Fibroblast of lung (primary cell): ENCODE measurements at regions not wholly inside any gene's neighbourhood (a gene's known extent, or its start where the extent isn't known, plus 50 kb on each side); places are given as distances from the start of the nearest gene placed in this dataset.

Source experiments
- DNase-seq, 2 donors: peaks; one replicate each; pipeline versions ENCODE4 v3.0.0 to v3.0.0-alpha.2; 2010; ENCODE audit warnings: low read depth in 2 of 2
- H2AFZ ChIP-seq: 2 replicates; pipeline ENCODE4 v1.5.1; 2012; ENCODE audit warnings: low read length, control low read depth, inconsistent platforms
- H3K27ac ChIP-seq: 2 replicates; pipeline ENCODE4 v1.5.1; 2011; ENCODE audit warnings: low read length, control low read depth; ENCODE audit not compliant: insufficient read depth
- H3K27me3 ChIP-seq: 2 replicates; pipeline ENCODE4 v1.5.1; 2011; ENCODE audit warnings: mild to moderate bottlenecking, low read length; ENCODE audit not compliant: control insufficient read depth, insufficient read depth
- H3K36me3 ChIP-seq: 2 replicates; pipeline ENCODE4 v1.5.1; 2011; ENCODE audit warnings: low read length; ENCODE audit not compliant: control insufficient read depth, insufficient read depth
- H3K4me1 ChIP-seq: 2 replicates; pipeline ENCODE4 v1.5.1; 2011; ENCODE audit warnings: low read length; ENCODE audit not compliant: control insufficient read depth, insufficient read depth; ENCODE audit errors: extremely low read depth
- H3K4me2 ChIP-seq: 2 replicates; pipeline ENCODE4 v1.5.1; 2011; ENCODE audit warnings: low read length, control low read depth; ENCODE audit not compliant: insufficient read depth; ENCODE audit errors: extremely low read depth
- H3K4me3 ChIP-seq, 4 experiments: fragments of 200-600 bp in 1 of 4; sonication (generic) in 1 of 4; replicated peaks in 1 of 4; 2 replicates each; pipeline ENCODE4 v1.5.1; 2011 to 2016; ENCODE audit warnings: low read length in 4 of 4, low read depth in 3 of 4, mild to moderate bottlenecking in 3 of 4, control low read depth in 2 of 4, inconsistent platforms in 1 of 4, mixed read lengths in 1 of 4; ENCODE audit not compliant: insufficient read depth in 1 of 4; ENCODE audit errors: control extremely low read depth in 1 of 4
- H3K79me2 ChIP-seq: 2 replicates; pipeline ENCODE4 v1.5.1; 2012; ENCODE audit warnings: mild to moderate bottlenecking, low read length, inconsistent platforms; ENCODE audit not compliant: control insufficient read depth, insufficient read depth
- H3K9ac ChIP-seq: 2 replicates; pipeline ENCODE4 v1.5.1; 2011; ENCODE audit warnings: mild to moderate bottlenecking, low read length, control low read depth; ENCODE audit not compliant: insufficient read depth
- H3K9me3 ChIP-seq: 2 replicates; pipeline ENCODE4 v1.5.1; 2012; ENCODE audit warnings: low read depth, low read length; ENCODE audit not compliant: control insufficient read depth, insufficient read depth
- H4K20me1 ChIP-seq: 2 replicates; pipeline ENCODE4 v1.5.1; 2011; ENCODE audit warnings: low read length; ENCODE audit not compliant: control insufficient read depth, insufficient read depth; ENCODE audit errors: extremely low read depth
- EZH2 ChIP-seq: IDR thresholded peaks from 2 replicates; pipeline ENCODE4 v1.5.1; 2012; ENCODE audit warnings: low read length, control low read depth, mild to moderate bottlenecking; ENCODE audit errors: missing control alignments
- TF ChIP-seq, protein P1 (sequence below), 2 donors: IDR thresholded peaks in 1 of 2; conservative IDR thresholded peaks in 1 of 2; 1 replicate in 1 of 2; 2 replicates in 1 of 2; pipeline ENCODE4 v1.5.1; 2011 to 2012; ENCODE audit warnings: low read length in 2 of 2, control low read depth in 1 of 2, inconsistent platforms in 1 of 2, low read depth in 1 of 2, mild to moderate bottlenecking in 1 of 2

DNA sequence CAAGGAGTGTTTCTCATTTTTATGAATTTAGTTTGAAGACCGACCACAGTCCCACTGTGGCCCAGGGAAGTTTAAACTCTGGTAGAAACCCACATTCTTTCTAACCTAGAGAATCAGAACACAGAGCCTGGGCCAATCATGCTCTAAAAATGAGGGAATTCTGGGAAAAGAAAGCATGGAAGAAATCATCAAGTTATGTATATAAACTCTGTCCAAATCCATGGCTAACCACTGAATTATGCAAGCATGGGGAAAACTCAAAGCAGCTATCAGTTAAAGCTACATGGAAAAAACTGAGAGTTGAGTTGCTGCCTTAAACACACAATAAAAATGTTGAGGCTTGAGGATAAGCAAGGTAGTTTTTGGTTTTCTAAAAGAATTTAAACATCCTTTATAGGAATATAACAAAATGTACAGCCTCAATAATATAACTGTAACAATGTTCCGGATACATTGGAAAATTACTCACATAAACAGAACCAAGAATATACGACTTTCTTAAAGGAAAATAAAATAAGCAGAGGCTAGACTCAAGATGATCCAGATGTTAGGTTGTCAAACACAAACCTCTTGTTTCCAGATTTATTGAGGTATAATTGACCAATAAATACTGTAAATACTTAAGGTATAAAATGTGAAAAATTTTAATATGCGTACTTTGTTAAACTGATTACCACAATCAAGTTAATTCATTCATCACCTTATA lies 311.2 kb upstream of the GNAI1 start:
- Histone ChIP-seq H3K4me1 (no peaks in the 10 kb centered on the region), H3K27ac (no peak overlapping the region), H2AFZ (no peak overlapping the region), H3K9ac (no peak overlapping the region), H3K4me3 (no peak overlapping the region), H3K9me3 (no peaks in the 10 kb centered on the region), H3K27me3 (no peaks in the 10 kb centered on the region), H3K4me2 (no peak overlapping the region), H3K79me2 (no peaks in the 10 kb centered on the region), H4K20me1 (no peaks in the 10 kb centered on the region), H3K36me3 (no peaks in the 10 kb centered on the region)
- peak; percentile 23 to 72 for DNase-seq
- TF ChIP-seq, protein P1, sequence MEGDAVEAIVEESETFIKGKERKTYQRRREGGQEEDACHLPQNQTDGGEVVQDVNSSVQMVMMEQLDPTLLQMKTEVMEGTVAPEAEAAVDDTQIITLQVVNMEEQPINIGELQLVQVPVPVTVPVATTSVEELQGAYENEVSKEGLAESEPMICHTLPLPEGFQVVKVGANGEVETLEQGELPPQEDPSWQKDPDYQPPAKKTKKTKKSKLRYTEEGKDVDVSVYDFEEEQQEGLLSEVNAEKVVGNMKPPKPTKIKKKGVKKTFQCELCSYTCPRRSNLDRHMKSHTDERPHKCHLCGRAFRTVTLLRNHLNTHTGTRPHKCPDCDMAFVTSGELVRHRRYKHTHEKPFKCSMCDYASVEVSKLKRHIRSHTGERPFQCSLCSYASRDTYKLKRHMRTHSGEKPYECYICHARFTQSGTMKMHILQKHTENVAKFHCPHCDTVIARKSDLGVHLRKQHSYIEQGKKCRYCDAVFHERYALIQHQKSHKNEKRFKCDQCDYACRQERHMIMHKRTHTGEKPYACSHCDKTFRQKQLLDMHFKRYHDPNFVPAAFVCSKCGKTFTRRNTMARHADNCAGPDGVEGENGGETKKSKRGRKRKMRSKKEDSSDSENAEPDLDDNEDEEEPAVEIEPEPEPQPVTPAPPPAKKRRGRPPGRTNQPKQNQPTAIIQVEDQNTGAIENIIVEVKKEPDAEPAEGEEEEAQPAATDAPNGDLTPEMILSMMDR (conservative IDR thresholded peaks at IDR 0.05 in 1 of 2, IDR thresholded peaks at IDR 0.05 in 1 of 2; ENCODE audit: low read depth in 1 of 2, low read length in 2 of 2), result no peak
- no peak for TF ChIP-seq EZH2

- Histone ChIP-seq H3K36me3 (no peaks in the 10 kb centered on the region), H3K9ac (no peak overlapping the region), H3K4me1 (no peaks in the 10 kb centered on the region), H3K4me3 (no peak overlapping the region), H3K4me2 (no peak overlapping the region), H3K27me3 (no peaks in the 10 kb centered on the region), H3K27ac (no peak overlapping the region), H3K9me3 (no peaks in the 10 kb centered on the region), H4K20me1 (no peaks in the 10 kb centered on the region), H2AFZ (no peak overlapping the region), H3K79me2 (no peaks in the 10 kb centered on the region)
- TF ChIP-seq, protein P1 (conservative IDR thresholded peaks at IDR 0.05 in 1 of 2, IDR thresholded peaks at IDR 0.05 in 1 of 2; ENCODE audit: low read depth in 1 of 2, low read length in 2 of 2), result no peak
- no peak for TF ChIP-seq EZH2
- DNase-seq, result no peak
Measured at GRCh38 chr7:79822620-79823240, 311.9 kb upstream of the GNAI1 start.

- H3K4me2 ChIP-seq, result no peak overlapping the region
- DNase-seq, result peak; percentile 63 to 92
- H3K4me1 ChIP-seq, result no peaks in the 10 kb centered on the region
- no peaks in the 10 kb centered on the region for H4K20me1 ChIP-seq
- no peaks in the 10 kb centered on the region for H3K9me3 ChIP-seq
- no peaks in the 10 kb centered on the region for H3K79me2 ChIP-seq
- no peak overlapping the region for H3K9ac ChIP-seq
- TF ChIP-seq EZH2, result no peak
- TF ChIP-seq, protein P1 (conservative IDR thresholded peaks at IDR 0.05 in 1 of 2, IDR thresholded peaks at IDR 0.05 in 1 of 2; ENCODE audit: low read depth in 1 of 2, low read length in 2 of 2), result no peak
- H3K36me3 ChIP-seq, result no peaks in the 10 kb centered on the region
- H3K27ac ChIP-seq, result no peak overlapping the region
- H3K4me3 ChIP-seq, result peak overlapping the region in 2 of 4 experiments; percentile 4 to 47
- H3K27me3 ChIP-seq, result no peaks in the 10 kb centered on the region
- peak overlapping the region; percentile 83 for H2AFZ ChIP-seq
Measured at GRCh38 chr7:79820387-79820786, 314.2 kb upstream of the GNAI1 start.
